ENCODE measurements at regions not wholly inside any gene's neighbourhood (a gene's known extent, or its start where the extent isn't known, plus 50 kb on each side); places are given as distances from the start of the nearest gene placed in this dataset.

DNA sequence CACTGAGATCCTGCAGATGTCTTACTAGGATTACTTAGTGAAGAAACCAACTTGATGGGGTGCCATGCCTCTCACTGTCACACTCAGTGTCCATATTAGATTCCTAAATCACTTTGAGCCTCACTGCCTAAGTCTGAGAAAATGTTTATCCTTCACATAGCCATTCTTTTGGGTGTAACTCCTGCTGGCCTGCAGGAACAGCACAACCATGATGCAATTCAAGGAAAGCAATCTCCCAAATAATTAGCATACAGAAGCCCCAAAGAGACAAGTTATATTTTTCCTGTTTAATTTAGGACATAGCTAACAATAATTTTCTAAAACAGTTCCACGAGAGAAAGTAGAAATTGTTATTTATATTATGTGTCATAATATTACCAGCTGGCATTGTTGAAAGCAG is 655.5 kb downstream of the KCNA4 start:
- TF ChIP-seq, protein P1, sequence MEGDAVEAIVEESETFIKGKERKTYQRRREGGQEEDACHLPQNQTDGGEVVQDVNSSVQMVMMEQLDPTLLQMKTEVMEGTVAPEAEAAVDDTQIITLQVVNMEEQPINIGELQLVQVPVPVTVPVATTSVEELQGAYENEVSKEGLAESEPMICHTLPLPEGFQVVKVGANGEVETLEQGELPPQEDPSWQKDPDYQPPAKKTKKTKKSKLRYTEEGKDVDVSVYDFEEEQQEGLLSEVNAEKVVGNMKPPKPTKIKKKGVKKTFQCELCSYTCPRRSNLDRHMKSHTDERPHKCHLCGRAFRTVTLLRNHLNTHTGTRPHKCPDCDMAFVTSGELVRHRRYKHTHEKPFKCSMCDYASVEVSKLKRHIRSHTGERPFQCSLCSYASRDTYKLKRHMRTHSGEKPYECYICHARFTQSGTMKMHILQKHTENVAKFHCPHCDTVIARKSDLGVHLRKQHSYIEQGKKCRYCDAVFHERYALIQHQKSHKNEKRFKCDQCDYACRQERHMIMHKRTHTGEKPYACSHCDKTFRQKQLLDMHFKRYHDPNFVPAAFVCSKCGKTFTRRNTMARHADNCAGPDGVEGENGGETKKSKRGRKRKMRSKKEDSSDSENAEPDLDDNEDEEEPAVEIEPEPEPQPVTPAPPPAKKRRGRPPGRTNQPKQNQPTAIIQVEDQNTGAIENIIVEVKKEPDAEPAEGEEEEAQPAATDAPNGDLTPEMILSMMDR (conservative IDR thresholded peaks at IDR 0.05; ENCODE audit: low read depth, low read length) = no peak
- TF ChIP-seq EZH2phosphoT487 (IDR thresholded peaks at IDR 0.05; ENCODE audit: borderline replicate concordance, low read length) = no peak
- no peak for TF ChIP-seq EZH2 (IDR thresholded peaks at IDR 0.05; ENCODE audit: low read length, unreplicated experiment)
